Endothelial cell of umbilical vein (primary cell): ENCODE measurements at regions not wholly inside any gene's neighbourhood (a gene's known extent, or its start where the extent isn't known, plus 50 kb on each side); places are given as distances from the start of the nearest gene placed in this dataset.

Experiments
- BruUV-seq: library from RNA; stranded (reverse); fragments of 400-500 nt; replicated peaks from 2 replicates; lab custom pipeline; 2021; lab: Mats Ljungman, UMichigan
- CTCF ChIA-PET: fragments of 300-600, 350-600 bp; sonication (Branson Sonifier 250); formaldehyde crosslinking; loops from one replicate; lab custom pipeline; 2021; ENCODE audit warnings: antibody characterized with exemption, inconsistent platforms; lab: Charles Lee
- POLR2A ChIA-PET: fragments of 300-600, 350-600 bp; sonication (Branson Sonifier 250); formaldehyde crosslinking; loops from one replicate; lab custom pipeline; 2021; ENCODE audit warnings: antibody characterized with exemption, inconsistent platforms; lab: Charles Lee
- DNase-seq: peaks from one replicate; pipeline ENCODE4 v3.0.0-alpha.2; 2011; ENCODE audit warnings: low read depth, low spot score
- FAIRE-seq: peaks from 2 replicates; lab custom pipeline; 2011; peaks lifted over from hg19 to GRCh38; lab: Jason Lieb, UNC
- H2AFZ ChIP-seq: 2 replicates; pipeline ENCODE4 v1.6.0; 2012; ENCODE audit warnings: low read depth, low read length, control low read depth, inconsistent platforms
- H3K27ac ChIP-seq: 2 replicates; pipeline ENCODE4 v1.5.1; 2011; ENCODE audit warnings: low read depth, mild to moderate bottlenecking, control low read depth, low read length, moderate library complexity; ENCODE audit not compliant: insufficient read depth
- H3K27me3 ChIP-seq, 2 experiments: 2 replicates each; pipeline versions ENCODE4 v1.6.0 to v1.6.1; 2011; ENCODE audit warnings: low read length in 2 of 2, mixed read lengths in 1 of 2; ENCODE audit not compliant: control insufficient read depth in 2 of 2, insufficient read depth in 2 of 2
- H3K36me3 ChIP-seq, 2 experiments: 2 replicates in 1 of 2; 3 replicates in 1 of 2; pipeline ENCODE4 v1.5.1; 2011; ENCODE audit warnings: low read length in 2 of 2, mild to moderate bottlenecking in 1 of 2, moderate library complexity in 1 of 2; ENCODE audit not compliant: control insufficient read depth in 2 of 2, insufficient read depth in 2 of 2; ENCODE audit errors: extremely low read depth in 1 of 2
- H3K4me1 ChIP-seq: 3 replicates; pipeline ENCODE4 v1.5.1; 2011; ENCODE audit warnings: mild to moderate bottlenecking, low read length; ENCODE audit not compliant: control insufficient read depth, insufficient read depth; ENCODE audit errors: extremely low read depth
- H3K4me2 ChIP-seq: 2 replicates; pipeline ENCODE4 v1.6.1; 2011; ENCODE audit warnings: low read length, control low read depth, mixed read lengths; ENCODE audit not compliant: insufficient read depth
- H3K4me3 ChIP-seq, 3 experiments: fragments of 200-600 bp in 1 of 3; sonication (generic), shearing (Covaris generic) in 1 of 3; replicated peaks in 1 of 3; 2 replicates each; pipeline ENCODE4 v1.5.1; 2011 to 2016; ENCODE audit warnings: control low read depth in 3 of 3, low read length in 3 of 3, mild to moderate bottlenecking in 2 of 3, inconsistent platforms in 1 of 3, low read depth in 1 of 3, moderate library complexity in 1 of 3; ENCODE audit not compliant: insufficient read depth in 1 of 3
- H3K79me2 ChIP-seq: 2 replicates; pipeline ENCODE4 v1.6.0; 2012; ENCODE audit warnings: low read length, inconsistent platforms; ENCODE audit not compliant: control insufficient read depth, insufficient read depth
- H3K9ac ChIP-seq: replicated peaks from 2 replicates; pipeline ENCODE3; 2011; ENCODE audit warnings: low read length, control low read depth; ENCODE audit not compliant: insufficient read depth; ENCODE audit errors: extremely low read depth
- H3K9me1 ChIP-seq: replicated peaks from 3 replicates; pipeline ENCODE4 v1.6.0; 2011; ENCODE audit warnings: mild to moderate bottlenecking, low read length; ENCODE audit not compliant: control insufficient read depth, insufficient read depth; ENCODE audit errors: extremely low read depth
- H3K9me3 ChIP-seq: replicated peaks from 2 replicates; pipeline ENCODE4 v1.5.1; 2012; ENCODE audit warnings: low read length, inconsistent platforms; ENCODE audit not compliant: control insufficient read depth, insufficient read depth
- H4K20me1 ChIP-seq: replicated peaks from 2 replicates; pipeline ENCODE3; 2011; ENCODE audit warnings: mild to moderate bottlenecking, low read length; ENCODE audit not compliant: control insufficient read depth, insufficient read depth; ENCODE audit errors: extremely low read depth
- EZH2 ChIP-seq: IDR thresholded peaks from 2 replicates; pipeline ENCODE4 v1.6.1; 2012; ENCODE audit warnings: borderline replicate concordance, low read depth, mild to moderate bottlenecking, moderate library complexity, low read length, inconsistent platforms; ENCODE audit not compliant: severe bottlenecking
- GATA2 ChIP-seq: IDR thresholded peaks from 2 replicates; pipeline ENCODE4 v1.7.0; 2011; ENCODE audit warnings: low read depth, mild to moderate bottlenecking, moderate library complexity, mixed read lengths, low read length; ENCODE audit not compliant: insufficient read length, insufficient read depth
- POLR2A ChIP-seq: IDR thresholded peaks from 2 replicates; pipeline ENCODE4 v1.6.1; 2012; ENCODE audit warnings: low read depth, mild to moderate bottlenecking, control low read depth, low read length
- POLR2AphosphoS5 ChIP-seq: IDR thresholded peaks from 2 replicates; pipeline ENCODE4 v1.6.1; 2012; ENCODE audit warnings: low read depth, mild to moderate bottlenecking, control low read depth, low read length, moderate library complexity; ENCODE audit not compliant: insufficient read depth
- dilution Hi-C: fragments of 300-500 bp; cut with MboI; formaldehyde crosslinking; loops from one replicate; pipeline ENCODE4 v1.15.0; 2019; ENCODE audit warnings: low sequenced_read_pairs; ENCODE audit not compliant: extremely low pct_ligation_motif_present
- intact Hi-C: fragments of 100-400 bp; cut with micrococcal nuclease; formaldehyde crosslinking; loops from one replicate; pipeline ENCODE4 v1.10.0; 2022
- TF ChIP-seq, protein P1 (sequence below): IDR thresholded peaks from 2 replicates; pipeline ENCODE4 v1.6.1; 2011; ENCODE audit not compliant: insufficient read depth, insufficient read length
- TF ChIP-seq, protein P2 (sequence below), 2 donors: IDR thresholded peaks; 1 replicate in 1 of 2; 2 replicates in 1 of 2; pipeline ENCODE4 v1.5.1; 2011; ENCODE audit warnings: low read length in 2 of 2, mild to moderate bottlenecking in 2 of 2, moderate library complexity in 2 of 2, control low read depth in 1 of 2, inconsistent platforms in 1 of 2, low read depth in 1 of 2; ENCODE audit not compliant: insufficient read depth in 1 of 2; ENCODE audit errors: extremely low read depth in 1 of 2

DNA sequence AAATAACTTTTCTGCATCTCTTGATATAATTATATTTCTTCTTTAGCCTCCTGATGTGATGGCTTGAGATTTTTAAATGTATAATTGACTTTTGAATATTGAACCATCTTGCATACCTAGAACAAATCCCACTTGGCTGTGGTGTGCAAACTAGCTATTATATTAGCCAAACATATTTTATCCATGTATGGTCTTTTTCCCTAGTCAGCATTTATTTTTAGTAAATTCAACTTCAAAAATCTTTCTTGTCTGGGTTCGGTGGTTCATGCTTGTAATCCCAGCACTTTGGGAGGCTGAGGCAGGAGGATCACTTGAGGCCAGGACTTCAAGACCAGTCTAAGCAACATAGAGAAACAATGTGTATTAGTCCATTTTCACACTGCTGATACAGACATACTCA lies 386.6 kb upstream of the VWC2 start:
- POLR2A ChIA-PET, result no interaction called here
- no peaks in the 10 kb centered on the region for H3K36me3 ChIP-seq

More for the DNA sequence above, 386.6 kb upstream of the VWC2 start:
- H3K4me1 ChIP-seq, result no peaks in the 10 kb centered on the region
- no peak overlapping the region for H3K4me3 ChIP-seq
- no peaks in the 10 kb centered on the region for H3K79me2 ChIP-seq
- no peak for TF ChIP-seq POLR2AphosphoS5
- TF ChIP-seq, protein P1, sequence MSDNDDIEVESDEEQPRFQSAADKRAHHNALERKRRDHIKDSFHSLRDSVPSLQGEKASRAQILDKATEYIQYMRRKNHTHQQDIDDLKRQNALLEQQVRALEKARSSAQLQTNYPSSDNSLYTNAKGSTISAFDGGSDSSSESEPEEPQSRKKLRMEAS, result no peak
- no peak for TF ChIP-seq POLR2A
- no peak for TF ChIP-seq GATA2
- TF ChIP-seq, protein P2, sequence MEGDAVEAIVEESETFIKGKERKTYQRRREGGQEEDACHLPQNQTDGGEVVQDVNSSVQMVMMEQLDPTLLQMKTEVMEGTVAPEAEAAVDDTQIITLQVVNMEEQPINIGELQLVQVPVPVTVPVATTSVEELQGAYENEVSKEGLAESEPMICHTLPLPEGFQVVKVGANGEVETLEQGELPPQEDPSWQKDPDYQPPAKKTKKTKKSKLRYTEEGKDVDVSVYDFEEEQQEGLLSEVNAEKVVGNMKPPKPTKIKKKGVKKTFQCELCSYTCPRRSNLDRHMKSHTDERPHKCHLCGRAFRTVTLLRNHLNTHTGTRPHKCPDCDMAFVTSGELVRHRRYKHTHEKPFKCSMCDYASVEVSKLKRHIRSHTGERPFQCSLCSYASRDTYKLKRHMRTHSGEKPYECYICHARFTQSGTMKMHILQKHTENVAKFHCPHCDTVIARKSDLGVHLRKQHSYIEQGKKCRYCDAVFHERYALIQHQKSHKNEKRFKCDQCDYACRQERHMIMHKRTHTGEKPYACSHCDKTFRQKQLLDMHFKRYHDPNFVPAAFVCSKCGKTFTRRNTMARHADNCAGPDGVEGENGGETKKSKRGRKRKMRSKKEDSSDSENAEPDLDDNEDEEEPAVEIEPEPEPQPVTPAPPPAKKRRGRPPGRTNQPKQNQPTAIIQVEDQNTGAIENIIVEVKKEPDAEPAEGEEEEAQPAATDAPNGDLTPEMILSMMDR (IDR thresholded peaks at IDR 0.05; ENCODE audit: extremely low read depth in 1 of 2, insufficient read depth in 1 of 2, low read depth in 1 of 2, low read length in 2 of 2), result no peak
- no peak for TF ChIP-seq EZH2
- no peak overlapping the region for H3K4me2 ChIP-seq
- no peak overlapping the region for H3K9ac ChIP-seq
- no peaks in the 10 kb centered on the region for H3K9me1 ChIP-seq
- DNase-seq (no peak), FAIRE-seq (no peak)
- H4K20me1 ChIP-seq, result no peaks in the 10 kb centered on the region
- dilution Hi-C loops, result no loop called here
- H2AFZ ChIP-seq, result no peak overlapping the region
- no peak overlapping the region for H3K27ac ChIP-seq
- H3K27me3 ChIP-seq, result no peaks in the 10 kb centered on the region
- H3K9me3 ChIP-seq, result no peaks in the 10 kb centered on the region
- no TSS peak for BruUV-seq
- CTCF ChIA-PET, result no interaction called here
- intact Hi-C loops, result no loop called here
